ENCODE measurements at regions not wholly inside any gene's neighbourhood (a gene's known extent, or its start where the extent isn't known, plus 50 kb on each side); places are given as distances from the start of the nearest gene placed in this dataset.

- TF ChIP-seq CTCF (IDR thresholded peaks at IDR 0.05; ENCODE audit: low read depth, low read length) (no peak), EZH2phosphoT487 (IDR thresholded peaks at IDR 0.05; ENCODE audit: low read depth) (no peak)
These were observed 74.3 kb downstream of the ANKRD7 start for GRCh38 chr7:118298771-118299170.

Measured in OCI-LY3 (cell line).